Activated T-cell treated with anti-CD3 and anti-CD28 coated beads, Interleukin-2, amount 50 U/mL, for 4 hours (primary cell): ENCODE measurements at regions not wholly inside any gene's neighbourhood (a gene's known extent, or its start where the extent isn't known, plus 50 kb on each side); places are given as distances from the start of the nearest gene placed in this dataset.
"Not testable (repeated sequence)": the region's sequence is repeated elsewhere in the genome, so short reads cannot be mapped to it uniquely, and the experiment has no call there.

Experiments
- ATAC-seq, 2 donors: fragments of 200-7000 bp; cut with Tn5 transposase; one replicate each; pipeline ENCODE4 v1.10.0; 2021
- DNase-seq: peaks from one replicate; pipeline ENCODE4 v3.0.0-alpha.2; 2020
- H3K27me3 Mint-ChIP-seq: one replicate; pipeline ENCODE4 v1.8.0; 2021; ENCODE audit warnings: low read depth, mixed read lengths
- H3K36me3 Mint-ChIP-seq: one replicate; pipeline ENCODE4 v1.8.0; 2022; ENCODE audit warnings: mixed read lengths; ENCODE audit not compliant: insufficient read depth
- H3K4me1 Mint-ChIP-seq: one replicate; pipeline ENCODE4 v1.8.0; 2021; ENCODE audit warnings: low read depth, mixed read lengths
- H3K4me3 Mint-ChIP-seq: one replicate; pipeline ENCODE4 v1.8.0; 2021; ENCODE audit warnings: mild to moderate bottlenecking, moderate library complexity, mixed read lengths
- H3K9me3 Mint-ChIP-seq: one replicate; pipeline ENCODE4 v1.8.0; 2021; ENCODE audit warnings: mixed read lengths

GRCh38 chr1:120941066-120941465 lies 51.5 kb downstream of the PPIAL4A start:
- H3K27me3 Mint-ChIP-seq, ATAC-seq, H3K36me3 Mint-ChIP-seq, H3K9me3 Mint-ChIP-seq, DNase-seq: not testable (repeated sequence)
- peaks cover 28% of the 10 kb centered on the region for H3K4me1 Mint-ChIP-seq
- peak overlapping the region; percentile 66 for H3K4me3 Mint-ChIP-seq

- H3K27me3 Mint-ChIP-seq, H3K36me3 Mint-ChIP-seq, H3K9me3 Mint-ChIP-seq, DNase-seq, ATAC-seq: not testable (repeated sequence)
- peaks cover 28% of the 10 kb centered on the region for H3K4me1 Mint-ChIP-seq
- H3K4me3 Mint-ChIP-seq = peak overlapping the region; percentile 85
Observed at GRCh38 chr1:120941836-120942217, 52.3 kb downstream of the PPIAL4A start.

GRCh38 chr1:120942218-120942944 lies 52.8 kb downstream of the PPIAL4A start:
- DNase-seq = peak; percentile 65
- peak; percentile 85 to 87 for ATAC-seq
- not testable (repeated sequence) for H3K9me3 Mint-ChIP-seq, H3K36me3 Mint-ChIP-seq, H3K27me3 Mint-ChIP-seq
- H3K4me3 Mint-ChIP-seq = peak overlapping the region; percentile 85
- H3K4me1 Mint-ChIP-seq = peaks cover 30% of the 10 kb centered on the region

GRCh38 chr1:120942945-120943319 lies 53.4 kb downstream of the PPIAL4A start:
- not testable (repeated sequence) for DNase-seq, H3K36me3 Mint-ChIP-seq, H3K9me3 Mint-ChIP-seq, H3K27me3 Mint-ChIP-seq, ATAC-seq
- Mint-ChIP-seq H3K4me3 (peak overlapping the region; percentile 85), H3K4me1 (peaks cover 30% of the 10 kb centered on the region)

- DNase-seq, H3K4me3 Mint-ChIP-seq: not testable (repeated sequence)
Observed at GRCh38 chr1:120944691-120945090, 55.1 kb downstream of the PPIAL4A start.

GRCh38 chr1:120945122-120945521 lies 55.6 kb downstream of the PPIAL4A start:
- ATAC-seq, H3K27me3 Mint-ChIP-seq, H3K9me3 Mint-ChIP-seq, H3K4me3 Mint-ChIP-seq, H3K36me3 Mint-ChIP-seq, DNase-seq: not testable (repeated sequence)
- H3K4me1 Mint-ChIP-seq = peaks cover 26% of the 10 kb centered on the region

More at GRCh38 chr1:120944691-120945090, 55.1 kb downstream of the PPIAL4A start:
- peaks cover 26% of the 10 kb centered on the region for H3K4me1 Mint-ChIP-seq
- H3K36me3 Mint-ChIP-seq, H3K9me3 Mint-ChIP-seq, ATAC-seq, H3K27me3 Mint-ChIP-seq: not testable (repeated sequence)

- not testable (repeated sequence) for ATAC-seq, H3K36me3 Mint-ChIP-seq, H3K9me3 Mint-ChIP-seq, DNase-seq, H3K4me3 Mint-ChIP-seq, H3K27me3 Mint-ChIP-seq
- peaks cover 17% of the 10 kb centered on the region for H3K4me1 Mint-ChIP-seq
Observed at GRCh38 chr1:120947114-120947513, 57.5 kb downstream of the PPIAL4A start.

- not testable (repeated sequence) for H3K27me3 Mint-ChIP-seq, ATAC-seq
Observed at GRCh38 chr1:120949724-120950123, 60.2 kb downstream of the PPIAL4A start.

GRCh38 chr1:120950633-120951032 lies 61.1 kb downstream of the PPIAL4A start:
- DNase-seq, H3K4me3 Mint-ChIP-seq, H3K27me3 Mint-ChIP-seq, ATAC-seq, H3K4me1 Mint-ChIP-seq, H3K9me3 Mint-ChIP-seq: not testable (repeated sequence)
- peaks cover 13% of the 10 kb centered on the region for H3K36me3 Mint-ChIP-seq

More at GRCh38 chr1:120949724-120950123, 60.2 kb downstream of the PPIAL4A start:
- H3K9me3 Mint-ChIP-seq, DNase-seq, H3K4me1 Mint-ChIP-seq, H3K36me3 Mint-ChIP-seq, H3K4me3 Mint-ChIP-seq: not testable (repeated sequence)

- ATAC-seq, H3K4me3 Mint-ChIP-seq, H3K4me1 Mint-ChIP-seq: not testable (repeated sequence)
Observed at GRCh38 chr1:120951100-120951499, 61.5 kb downstream of the PPIAL4A start.

GRCh38 chr1:120952207-120952870 lies 62.8 kb downstream of the PPIAL4A start:
- H3K9me3 Mint-ChIP-seq, DNase-seq, H3K4me1 Mint-ChIP-seq, H3K4me3 Mint-ChIP-seq, H3K27me3 Mint-ChIP-seq: not testable (repeated sequence)
- ATAC-seq = peak in 1 of 2 donors; percentile 52
- H3K36me3 Mint-ChIP-seq = peaks cover 13% of the 10 kb centered on the region

More at GRCh38 chr1:120951100-120951499, 61.5 kb downstream of the PPIAL4A start:
- H3K27me3 Mint-ChIP-seq, H3K9me3 Mint-ChIP-seq, DNase-seq: not testable (repeated sequence)
- H3K36me3 Mint-ChIP-seq = peaks cover 13% of the 10 kb centered on the region

- H3K27me3 Mint-ChIP-seq, H3K9me3 Mint-ChIP-seq, DNase-seq, H3K4me3 Mint-ChIP-seq, ATAC-seq, H3K4me1 Mint-ChIP-seq: not testable (repeated sequence)
- H3K36me3 Mint-ChIP-seq = peaks cover 13% of the 10 kb centered on the region
Observed at GRCh38 chr1:120952871-120953265, 63.3 kb downstream of the PPIAL4A start.

GRCh38 chr1:120954736-120955135 lies 65.2 kb downstream of the PPIAL4A start:
- Mint-ChIP-seq H3K36me3 (peaks cover 11% of the 10 kb centered on the region), H3K9me3 (no peaks in the 10 kb centered on the region), H3K27me3 (no peaks in the 10 kb centered on the region), H3K4me3 (no peak overlapping the region), H3K4me1 (no peaks in the 10 kb centered on the region)
- DNase-seq (no peak), ATAC-seq (no peak)

- ATAC-seq, H3K4me1 Mint-ChIP-seq, H3K27me3 Mint-ChIP-seq, DNase-seq, H3K9me3 Mint-ChIP-seq, H3K4me3 Mint-ChIP-seq: not testable (repeated sequence)
- H3K36me3 Mint-ChIP-seq = peaks cover 11% of the 10 kb centered on the region
Observed at GRCh38 chr1:120955961-120956360, 66.4 kb downstream of the PPIAL4A start.

GRCh38 chr1:120966018-120966417 lies 76.4 kb downstream of the PPIAL4A start:
- not testable (repeated sequence) for H3K9me3 Mint-ChIP-seq, DNase-seq, ATAC-seq, H3K4me1 Mint-ChIP-seq, H3K4me3 Mint-ChIP-seq, H3K27me3 Mint-ChIP-seq, H3K36me3 Mint-ChIP-seq
